AG20443 (cell line): ENCODE measurements at regions not wholly inside any gene's neighbourhood (a gene's known extent, or its start where the extent isn't known, plus 50 kb on each side); places are given as distances from the start of the nearest gene placed in this dataset.

Experiments used
- DNase-seq: peaks from one replicate; pipeline ENCODE4 v3.0.0; 2012; ENCODE audit warnings: low spot score, mixed read lengths

DNA sequence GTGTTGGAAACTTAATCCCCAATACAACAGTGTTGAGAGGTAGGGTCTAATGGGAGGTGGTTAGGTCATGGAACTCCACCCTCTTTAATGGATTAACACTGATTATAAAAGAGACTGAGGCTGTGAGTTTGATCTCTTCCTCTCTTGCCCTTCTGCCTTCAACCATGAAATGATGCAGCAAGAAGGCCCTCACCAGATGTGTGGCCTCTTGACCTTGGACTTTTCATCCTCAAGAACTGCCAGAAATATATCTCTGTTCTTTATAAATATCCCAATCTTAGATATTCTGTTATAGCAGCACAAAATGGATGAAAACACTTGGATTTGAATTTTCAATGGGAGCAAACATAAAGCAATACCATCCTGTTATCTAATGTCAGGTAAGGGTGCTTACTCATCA, 67.6 kb downstream of the NMUR2 start:
- DNase-seq, result no peak

GRCh38 chr5:152335461-152335860, 69.6 kb downstream of the NMUR2 start:
- no peak for DNase-seq

GRCh38 chr5:152332716-152333460, 72.2 kb downstream of the NMUR2 start:
- DNase-seq, result no peak

DNA sequence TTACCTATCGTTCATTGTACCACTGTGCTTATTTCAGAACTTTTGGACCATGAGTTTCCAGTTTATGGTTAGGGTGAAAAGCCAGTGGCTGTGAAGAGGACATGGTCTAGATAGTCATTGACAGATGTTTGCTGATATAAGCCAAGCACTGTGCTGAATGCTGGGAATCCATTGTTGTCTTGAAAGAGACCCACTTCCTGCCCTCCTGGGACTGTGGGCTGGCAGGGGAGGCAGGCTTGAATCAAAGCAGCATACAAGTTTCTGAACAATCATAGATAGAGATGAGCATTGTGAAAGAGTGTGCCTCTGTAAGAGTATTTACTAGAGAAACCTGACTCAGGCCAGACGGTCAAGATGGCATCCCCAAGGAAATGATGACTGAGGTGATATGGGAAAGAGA, 73.4 kb downstream of the NMUR2 start:
- no peak for DNase-seq

- DNase-seq, result no peak
Measured at GRCh38 chr5:152331006-152331405, 74.1 kb downstream of the NMUR2 start.

DNA sequence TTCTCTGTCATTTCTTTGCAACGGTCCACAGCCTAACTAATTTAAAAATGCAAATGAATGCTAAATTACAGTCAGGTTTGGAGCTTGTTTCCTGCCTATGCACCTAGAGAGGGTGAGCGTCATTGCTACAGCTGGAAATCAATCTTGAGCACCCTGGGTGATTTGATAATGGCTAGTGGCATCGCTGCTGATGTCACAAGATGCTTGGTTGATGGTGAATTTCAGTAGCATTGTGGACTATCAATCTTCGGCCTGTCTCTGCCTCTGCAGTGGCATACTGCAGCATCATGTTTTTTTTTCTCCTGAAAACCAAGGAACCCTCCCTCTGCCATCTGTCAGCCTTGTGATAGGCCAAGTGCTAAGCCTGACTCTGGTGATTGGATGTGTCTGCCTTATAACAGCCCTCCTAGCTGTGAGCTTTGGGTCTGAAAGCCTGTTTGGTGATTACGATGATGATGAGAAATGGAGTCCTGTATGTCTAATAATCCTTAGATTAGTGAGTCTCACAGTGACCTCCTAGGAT, 75.3 kb downstream of the NMUR2 start:
- DNase-seq, result no peak

DNA sequence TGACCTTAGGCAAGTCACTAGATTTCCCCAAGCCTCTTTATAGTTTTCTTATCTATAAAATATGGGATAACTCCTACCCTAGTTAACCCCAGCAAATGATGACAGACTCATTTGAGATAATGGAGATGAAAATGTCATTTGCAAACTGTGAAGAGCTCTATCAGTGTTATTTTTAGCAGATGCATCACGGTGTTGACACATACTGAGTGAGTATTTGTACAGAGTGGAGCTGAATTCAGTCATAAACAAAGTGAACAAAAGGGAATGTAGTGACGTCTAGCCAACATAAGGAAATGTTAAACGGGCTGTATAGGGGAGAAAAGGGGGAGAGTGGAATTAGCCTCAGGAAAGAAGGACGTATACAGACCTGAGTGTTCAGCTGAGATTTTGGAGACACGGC, 75.9 kb downstream of the NMUR2 start:
- DNase-seq, result no peak

GRCh38 chr5:152315942-152316341, 89.1 kb downstream of the NMUR2 start:
- DNase-seq, result no peak

- no peak for DNase-seq
Measured at GRCh38 chr5:152314196-152314829, 90.8 kb downstream of the NMUR2 start.

DNA sequence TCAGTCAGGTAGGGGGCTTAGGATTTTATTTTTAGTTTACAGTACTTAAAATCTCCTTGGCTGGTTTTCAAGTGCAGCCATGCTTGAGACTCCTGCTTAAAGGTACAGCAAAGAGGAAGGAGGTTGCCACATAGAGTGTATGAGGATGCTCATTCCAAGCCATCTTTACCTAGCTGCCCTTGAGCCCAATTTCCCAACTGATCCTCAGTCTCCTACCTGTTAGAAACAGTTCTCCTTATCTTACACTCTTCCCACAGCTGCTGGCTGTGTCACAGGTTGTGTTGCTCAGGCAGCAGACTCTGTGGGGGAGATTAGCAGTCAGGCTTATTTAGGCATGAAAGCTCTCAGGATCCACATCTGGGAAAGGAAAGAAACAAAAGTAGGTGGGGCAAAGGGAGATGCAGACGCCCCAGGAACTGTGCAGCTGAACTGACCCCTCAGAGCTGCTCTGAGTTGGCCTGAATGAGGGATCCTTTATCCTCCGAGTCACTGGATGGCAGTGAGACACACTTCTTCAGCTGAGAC, 95.1 kb downstream of the NMUR2 start:
- DNase-seq, result no peak

DNA sequence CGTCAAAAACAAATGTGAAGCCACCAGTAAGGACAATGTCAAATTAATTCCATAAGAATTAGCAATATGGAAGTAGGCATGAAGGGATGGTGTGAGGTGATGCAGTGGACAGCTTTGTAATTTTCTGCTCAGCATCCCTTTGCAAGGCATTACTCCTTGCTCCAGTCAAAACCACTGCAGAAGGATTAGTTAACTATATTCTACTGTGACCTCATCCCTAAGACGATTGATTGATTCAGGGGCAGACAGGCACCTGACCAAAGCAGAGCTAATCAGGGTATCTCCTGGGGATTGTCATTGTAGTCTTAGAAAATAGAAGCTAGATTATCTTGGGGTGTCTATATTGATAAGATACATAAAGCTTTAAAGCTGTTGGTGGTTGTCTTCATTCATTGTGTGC, 98.7 kb downstream of the NMUR2 start:
- no peak for DNase-seq

DNA sequence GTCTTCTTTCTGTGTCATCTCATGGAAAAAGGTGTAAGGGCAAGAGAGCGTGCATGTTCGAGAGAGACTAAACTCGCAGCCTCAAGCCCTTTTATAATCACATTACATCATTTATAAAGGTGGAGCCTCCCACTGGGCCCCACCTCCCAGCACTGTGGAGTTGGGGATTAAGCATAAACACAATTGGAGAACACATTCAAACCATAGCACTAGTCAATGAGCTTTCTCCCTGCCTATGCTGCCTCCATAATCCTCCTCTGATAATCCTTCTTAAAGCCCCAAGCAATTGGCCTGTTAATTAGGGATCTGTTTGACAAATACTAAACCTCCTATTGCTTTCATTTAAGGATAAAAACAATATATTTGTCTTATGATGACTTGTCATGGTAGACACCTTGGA, 99.6 kb downstream of the NMUR2 start:
- DNase-seq, result no peak

- no peak for DNase-seq
Measured at GRCh38 chr5:152303841-152304240, 101.2 kb downstream of the NMUR2 start.

DNA sequence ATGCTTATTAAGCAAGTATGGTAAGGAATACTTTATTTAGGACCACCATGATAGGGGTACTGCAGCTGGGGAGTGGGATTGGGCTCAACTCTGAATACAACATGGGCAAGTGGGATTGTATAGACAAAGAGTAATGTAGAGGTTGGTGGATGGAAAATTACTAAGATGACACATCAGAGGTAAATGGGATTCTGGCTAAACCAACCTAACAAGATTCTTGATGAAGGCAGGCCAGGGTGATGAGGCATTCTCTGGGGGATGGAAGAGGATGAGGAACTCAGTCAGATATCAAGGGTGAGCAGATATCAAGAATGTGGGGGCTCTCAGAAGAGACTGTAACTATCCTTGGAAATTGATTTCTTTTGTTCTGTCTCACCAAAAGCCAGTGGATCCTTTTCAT, 107.2 kb downstream of the NMUR2 start:
- DNase-seq, result no peak

GRCh38 chr5:152293189-152293588, 111.9 kb downstream of the NMUR2 start:
- DNase-seq, result no peak

DNA sequence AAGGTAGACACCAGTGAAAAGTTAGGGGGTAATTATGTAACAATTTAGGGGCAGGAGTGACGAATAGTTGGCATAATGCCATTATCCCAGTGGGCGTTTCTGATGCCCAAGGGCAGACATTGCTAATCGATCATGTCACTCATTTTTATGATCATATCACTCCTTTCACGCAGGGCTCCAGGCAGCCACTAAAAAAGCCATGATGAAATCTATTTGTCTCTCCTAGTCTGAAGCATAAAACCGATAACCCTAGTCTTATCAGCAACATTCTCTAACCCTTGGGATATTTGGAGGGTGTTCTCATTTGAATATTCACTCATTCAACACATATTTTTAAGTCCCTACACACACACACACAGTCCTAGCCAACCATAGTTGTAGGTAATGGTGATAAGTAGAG, 114.9 kb downstream of the NMUR2 start:
- no peak for DNase-seq

- DNase-seq, result no peak
Measured at GRCh38 chr5:152288917-152289595, 116.0 kb downstream of the NMUR2 start.

GRCh38 chr5:152288499-152288898, 116.6 kb downstream of the NMUR2 start:
- no peak for DNase-seq

DNA sequence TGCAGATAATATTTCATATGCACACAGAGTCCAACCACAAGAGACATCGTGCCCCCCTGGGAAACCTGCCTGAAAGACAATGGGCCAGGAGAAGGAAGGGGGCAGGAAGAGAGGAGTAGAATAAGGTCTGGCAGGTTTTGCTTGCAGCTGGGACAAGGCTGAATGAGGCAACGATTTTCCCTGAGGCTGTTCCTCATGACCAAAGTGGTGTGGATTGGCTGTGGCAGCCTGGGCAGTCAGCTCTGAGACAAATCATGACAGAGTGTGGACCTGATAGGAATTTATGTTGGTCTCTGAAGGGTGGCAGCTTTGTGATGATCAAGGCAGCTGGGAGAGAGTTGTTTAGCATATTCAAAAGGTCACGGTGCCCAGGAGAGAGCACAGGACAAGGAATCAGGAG, 119.3 kb downstream of the NMUR2 start:
- DNase-seq, result no peak

DNA sequence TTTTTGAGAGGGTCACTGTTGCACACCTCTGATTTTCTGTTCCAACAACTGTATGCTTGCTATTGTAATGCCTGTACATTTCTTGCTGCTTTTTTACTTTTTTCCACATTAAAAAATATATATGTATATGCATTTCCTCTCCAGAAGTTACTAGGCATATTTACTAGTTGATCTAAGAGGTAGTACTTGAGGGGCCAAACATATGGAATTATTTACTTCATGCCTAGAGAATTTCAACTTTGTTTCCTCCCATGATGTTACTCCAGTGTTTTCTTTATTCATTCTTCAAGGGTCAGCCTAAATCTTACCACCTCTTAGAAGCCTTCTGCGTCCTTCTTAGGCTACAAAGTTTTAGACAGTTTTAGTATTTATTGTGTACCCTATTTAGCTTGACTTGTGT, 122.7 kb downstream of the NMUR2 start:
- DNase-seq, result no peak

GRCh38 chr5:152277936-152278335, 127.1 kb downstream of the NMUR2 start:
- no peak for DNase-seq

DNA sequence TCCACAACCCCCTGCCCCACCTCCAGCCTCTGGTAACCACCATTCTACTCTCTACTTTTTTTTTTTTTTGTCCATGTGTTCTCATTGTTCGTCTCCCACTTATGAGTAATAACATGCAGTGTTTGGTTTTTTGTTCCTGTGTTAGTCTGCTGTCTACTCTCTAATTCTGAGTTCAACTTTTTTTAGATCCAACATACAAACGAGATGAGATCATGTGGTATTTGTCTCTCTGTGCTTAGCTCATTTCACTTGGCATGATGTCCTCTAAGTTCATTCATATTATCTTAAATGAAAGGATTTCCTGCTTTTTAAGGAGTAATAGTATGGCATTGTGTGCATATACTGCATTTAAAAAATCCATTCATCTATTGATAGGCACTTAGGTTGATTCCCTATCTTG, 130.9 kb downstream of the NMUR2 start:
- DNase-seq, result no peak

GRCh38 chr5:152271420-152271819, 133.7 kb downstream of the NMUR2 start:
- DNase-seq, result no peak
